ENCODE measurements at regions not wholly inside any gene's neighbourhood (a gene's known extent, or its start where the extent isn't known, plus 50 kb on each side); places are given as distances from the start of the nearest gene placed in this dataset.

- peaks cover 15% of the 10 kb centered on the region for H3K36me3 Mint-ChIP-seq
- peaks cover under 1% of the 10 kb centered on the region for H3K4me1 Mint-ChIP-seq
- no peak for DNase-seq (ENCODE audit: low spot score)
- Histone ChIP-seq H3K27ac (no peak overlapping the region), H3K9ac (no peak overlapping the region), H3K4me2 (no peak overlapping the region), H3F3A (ENCODE audit: low read depth) (no peaks in the 10 kb centered on the region), H3K4me3 (no peak overlapping the region), H3K27me3 (no peaks in the 10 kb centered on the region), H3K36me3 (no peaks in the 10 kb centered on the region), H3K9me3 (ENCODE audit: low read depth) (no peaks in the 10 kb centered on the region), H3K4me1 (no peaks in the 10 kb centered on the region), H4K20me1 (ENCODE audit: low read depth) (peaks cover under 1% of the 10 kb centered on the region), H3K79me2 (ENCODE audit: low read depth) (peaks cover 1% of the 10 kb centered on the region), H2AFZ (replicated peaks) (no peak overlapping the region)
- no peak overlapping the region for H3K27ac Mint-ChIP-seq
- no peaks in the 10 kb centered on the region for H3K9me3 Mint-ChIP-seq
- peaks cover 4% of the 10 kb centered on the region for H3K27me3 Mint-ChIP-seq (ENCODE audit: insufficient read depth, low read depth)
- no peak overlapping the region for H3K4me3 Mint-ChIP-seq
- TF ChIP-seq CTCF (IDR thresholded peaks at IDR 0.05) = no peak
- TF ChIP-seq EZH2phosphoT487 (IDR thresholded peaks at IDR 0.05) = no peak
- TF ChIP-seq EZH2 (IDR thresholded peaks at IDR 0.05) = no peak
These were observed 166.7 kb upstream of the ZNF267 start for GRCh38 chr16:31706925-31707324.

- TF ChIP-seq CTCF (IDR thresholded peaks at IDR 0.05) (no peak), EZH2 (IDR thresholded peaks at IDR 0.05) (no peak), EZH2phosphoT487 (IDR thresholded peaks at IDR 0.05) (no peak)
These were observed 165.8 kb upstream of the ZNF267 start for GRCh38 chr16:31707743-31708335.

GRCh38 chr16:31708348-31708747 is 165.3 kb upstream of the ZNF267 start:
- DNase-seq (ENCODE audit: low spot score) = no peak
- Histone ChIP-seq H3K4me2 (no peak overlapping the region), H3K9ac (no peak overlapping the region), H3K4me1 (no peaks in the 10 kb centered on the region), H4K20me1 (ENCODE audit: low read depth) (peaks cover 10% of the 10 kb centered on the region), H3K27ac (no peak overlapping the region), H3K36me3 (no peaks in the 10 kb centered on the region), H3K9me3 (ENCODE audit: low read depth) (no peaks in the 10 kb centered on the region), H3F3A (ENCODE audit: low read depth) (peaks cover 9% of the 10 kb centered on the region), H3K79me2 (ENCODE audit: low read depth) (no peaks in the 10 kb centered on the region), H3K27me3 (no peaks in the 10 kb centered on the region), H3K4me3 (no peak overlapping the region), H2AFZ (replicated peaks) (no peak overlapping the region)
- H3K36me3 Mint-ChIP-seq = peaks cover 11% of the 10 kb centered on the region
- H3K4me1 Mint-ChIP-seq = peaks cover 4% of the 10 kb centered on the region
- H3K9me3 Mint-ChIP-seq = peaks cover 2% of the 10 kb centered on the region
- TF ChIP-seq EZH2phosphoT487 (IDR thresholded peaks at IDR 0.05) (no peak), EZH2 (IDR thresholded peaks at IDR 0.05) (no peak)
- H3K27me3 Mint-ChIP-seq (ENCODE audit: insufficient read depth, low read depth) = peaks cover 11% of the 10 kb centered on the region
- H3K27ac Mint-ChIP-seq = no peak overlapping the region
- H3K4me3 Mint-ChIP-seq = no peak overlapping the region

More at GRCh38 chr16:31707743-31708335, 165.8 kb upstream of the ZNF267 start:
- Histone ChIP-seq H2AFZ (replicated peaks) (no peak overlapping the region), H3K36me3 (no peaks in the 10 kb centered on the region), H3F3A (ENCODE audit: low read depth) (peaks cover 4% of the 10 kb centered on the region), H3K9me3 (ENCODE audit: low read depth) (no peaks in the 10 kb centered on the region), H3K4me2 (no peak overlapping the region), H3K27ac (no peak overlapping the region), H3K79me2 (ENCODE audit: low read depth) (no peaks in the 10 kb centered on the region), H3K9ac (no peak overlapping the region), H3K27me3 (no peaks in the 10 kb centered on the region), H3K4me3 (no peak overlapping the region), H3K4me1 (no peaks in the 10 kb centered on the region), H4K20me1 (ENCODE audit: low read depth) (peaks cover 8% of the 10 kb centered on the region)
- Mint-ChIP-seq H3K27me3 (ENCODE audit: insufficient read depth, low read depth) (peaks cover 9% of the 10 kb centered on the region), H3K4me1 (peaks cover 4% of the 10 kb centered on the region), H3K27ac (no peak overlapping the region), H3K4me3 (no peak overlapping the region), H3K36me3 (peaks cover 13% of the 10 kb centered on the region), H3K9me3 (peaks cover 2% of the 10 kb centered on the region)
- DNase-seq (ENCODE audit: low spot score) = no peak

- Mint-ChIP-seq H3K27ac (no peak overlapping the region), H3K4me3 (no peak overlapping the region), H3K4me1 (peaks cover 6% of the 10 kb centered on the region), H3K36me3 (peaks cover 12% of the 10 kb centered on the region), H3K9me3 (peaks cover 3% of the 10 kb centered on the region), H3K27me3 (ENCODE audit: insufficient read depth, low read depth) (peaks cover 11% of the 10 kb centered on the region)
- no peak overlapping the region for H3K4me3 ChIP-seq
- H3K4me2 ChIP-seq = no peak overlapping the region
- H3K27me3 ChIP-seq = no peaks in the 10 kb centered on the region
- DNase-seq (ENCODE audit: low spot score) = no peak
- H3K4me1 ChIP-seq = peaks cover 1% of the 10 kb centered on the region
- TF ChIP-seq EZH2phosphoT487 (IDR thresholded peaks at IDR 0.05) (no peak), EZH2 (IDR thresholded peaks at IDR 0.05) (no peak), CTCF (IDR thresholded peaks at IDR 0.05) (no peak)
- H3K36me3 ChIP-seq = no peaks in the 10 kb centered on the region
- no peaks in the 10 kb centered on the region for H3K9me3 ChIP-seq (ENCODE audit: low read depth)
- no peak overlapping the region for H3K9ac ChIP-seq
- peaks cover 18% of the 10 kb centered on the region for H3F3A ChIP-seq (ENCODE audit: low read depth)
- peaks cover 10% of the 10 kb centered on the region for H4K20me1 ChIP-seq (ENCODE audit: low read depth)
- H3K79me2 ChIP-seq (ENCODE audit: low read depth) = peaks cover 6% of the 10 kb centered on the region
- H2AFZ ChIP-seq (replicated peaks) = no peak overlapping the region
- no peak overlapping the region for H3K27ac ChIP-seq
These were observed 164.4 kb upstream of the ZNF267 start for GRCh38 chr16:31709181-31709580.

All from neural progenitor cell (in vitro differentiated cells).